CD4-positive, alpha-beta T cell treated with Interleukin-4 for 4 hours (primary cell): ENCODE measurements at regions not wholly inside any gene's neighbourhood (a gene's known extent, or its start where the extent isn't known, plus 50 kb on each side); places are given as distances from the start of the nearest gene placed in this dataset.
"Not testable (repeated sequence)": the region's sequence is repeated elsewhere in the genome, so short reads cannot be mapped to it uniquely, and the experiment has no call there.

ENCODE experiments used
- DNase-seq: peaks from one replicate; pipeline ENCODE4 v3.0.0-alpha.2; 2020

DNA sequence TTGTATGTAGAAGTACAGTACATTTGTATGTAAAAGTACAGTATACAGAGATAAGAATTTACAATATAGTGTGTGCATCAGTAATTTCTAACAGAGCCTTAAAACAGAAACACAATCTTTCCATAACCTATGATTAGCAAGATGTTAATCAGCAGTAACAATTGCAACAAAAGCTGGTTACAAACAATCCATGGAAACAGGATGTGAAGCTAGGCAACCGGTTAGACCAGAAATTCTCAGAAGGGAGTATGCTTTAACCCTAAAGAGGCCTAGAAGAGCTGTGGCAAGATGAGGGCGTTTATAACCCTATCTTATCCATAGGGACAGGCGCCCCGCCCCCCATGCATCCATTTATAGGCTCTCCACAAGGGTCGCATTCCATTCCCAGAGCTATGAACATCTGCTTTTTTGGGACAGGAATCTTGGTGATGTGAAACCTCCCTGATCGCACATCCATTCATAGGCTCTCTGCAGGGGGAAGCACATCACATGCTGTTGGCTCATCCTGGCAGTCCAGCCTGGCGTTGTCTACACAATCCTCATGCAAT lies 180.3 kb downstream of the PDGFRA start:
- DNase-seq: not testable (repeated sequence)

DNA sequence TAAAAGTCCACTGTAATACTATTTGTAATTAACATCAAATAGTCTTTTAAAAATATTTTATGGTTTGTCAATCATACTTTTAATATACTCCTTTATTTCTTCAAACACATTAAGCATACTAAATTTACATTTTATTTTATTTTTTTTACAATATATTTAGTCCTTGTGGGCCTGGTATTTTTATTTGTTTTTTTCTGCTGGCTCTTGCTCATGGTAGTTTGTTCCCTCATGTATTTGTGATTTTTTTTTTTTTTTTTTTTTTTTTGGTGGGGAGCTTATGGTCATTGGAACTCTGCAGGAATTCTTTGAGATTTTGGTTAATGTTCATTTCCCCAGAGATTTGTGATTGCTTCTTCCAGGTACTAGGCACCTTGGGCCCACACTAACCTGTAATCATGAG lies 185.5 kb downstream of the PDGFRA start:
- no peak for DNase-seq

DNA sequence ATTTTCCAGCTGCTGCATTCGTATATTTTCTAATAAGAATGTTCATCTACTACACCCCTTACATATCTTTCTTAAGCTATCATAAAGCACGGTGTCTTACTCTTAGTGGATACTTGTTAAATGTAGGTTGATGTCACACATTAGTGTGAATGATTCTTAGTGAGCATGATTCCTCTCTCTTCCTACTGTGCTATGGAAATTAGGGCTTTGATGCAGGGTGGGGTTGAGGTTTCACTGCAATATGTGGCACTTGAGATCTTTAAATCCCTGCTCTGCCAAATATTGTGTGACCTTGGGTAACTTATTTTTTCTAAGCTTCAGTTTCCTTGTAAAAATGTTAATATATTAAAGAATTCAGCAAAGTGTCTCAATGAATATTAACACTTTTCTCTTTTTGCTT lies 188.4 kb downstream of the PDGFRA start:
- DNase-seq: no peak

DNA sequence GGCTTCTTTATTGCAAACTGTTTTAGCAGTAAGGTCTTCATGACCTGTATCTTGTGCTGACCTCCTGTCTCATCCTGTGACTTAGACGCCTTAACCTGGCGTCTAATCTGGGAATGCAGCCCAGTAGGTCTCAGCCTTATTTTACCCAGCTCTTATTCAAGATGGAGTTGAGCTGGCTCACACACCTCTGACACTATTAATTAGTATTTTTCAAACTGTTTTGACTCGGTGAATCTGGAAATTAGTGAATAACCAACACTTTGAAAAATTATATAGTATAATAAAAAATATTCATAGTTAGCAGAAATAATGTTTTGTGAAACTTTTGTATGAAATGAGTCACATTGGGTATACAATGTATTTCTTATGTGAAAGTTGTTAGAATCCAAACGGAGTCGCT lies 189.4 kb downstream of the PDGFRA start:
- DNase-seq: no peak

DNA sequence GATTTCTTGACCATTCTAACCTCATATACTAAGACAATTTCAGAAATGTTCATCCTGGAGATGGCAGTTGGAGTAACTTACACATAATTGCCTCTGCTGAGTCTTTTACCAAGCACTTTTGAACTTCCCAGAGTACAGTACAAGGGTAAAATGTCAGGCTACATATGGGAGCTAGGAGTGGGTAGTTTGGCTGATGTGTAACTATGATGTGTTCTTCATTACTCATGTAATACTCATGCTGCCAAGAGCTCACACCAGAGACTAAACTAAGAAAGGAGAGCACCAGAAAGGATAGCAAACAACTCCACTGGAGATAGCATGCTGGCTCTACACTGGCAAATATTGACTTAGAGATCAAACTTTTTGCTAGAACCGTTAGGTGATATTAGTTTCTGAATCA lies 194.0 kb downstream of the PDGFRA start:
- DNase-seq: no peak

DNA sequence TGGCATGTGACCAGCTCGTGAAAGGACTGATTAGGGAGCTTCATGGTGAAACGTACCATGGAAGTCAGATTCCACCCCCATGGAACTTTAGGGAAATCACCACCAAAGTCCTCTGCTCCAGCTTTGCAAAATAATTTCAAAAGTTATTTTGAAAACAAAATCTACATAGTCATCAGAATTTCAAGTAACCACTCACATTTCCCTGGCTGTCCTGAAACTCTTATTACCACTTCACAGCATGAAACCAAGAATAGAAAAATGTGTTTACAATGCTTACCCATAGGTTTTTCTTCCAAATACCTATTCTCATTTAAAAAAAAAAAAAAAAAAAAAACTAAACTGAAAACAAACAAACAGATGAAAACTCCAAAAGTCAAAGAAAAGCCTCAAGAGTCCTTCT lies 198.7 kb downstream of the PDGFRA start:
- no peak for DNase-seq

DNA sequence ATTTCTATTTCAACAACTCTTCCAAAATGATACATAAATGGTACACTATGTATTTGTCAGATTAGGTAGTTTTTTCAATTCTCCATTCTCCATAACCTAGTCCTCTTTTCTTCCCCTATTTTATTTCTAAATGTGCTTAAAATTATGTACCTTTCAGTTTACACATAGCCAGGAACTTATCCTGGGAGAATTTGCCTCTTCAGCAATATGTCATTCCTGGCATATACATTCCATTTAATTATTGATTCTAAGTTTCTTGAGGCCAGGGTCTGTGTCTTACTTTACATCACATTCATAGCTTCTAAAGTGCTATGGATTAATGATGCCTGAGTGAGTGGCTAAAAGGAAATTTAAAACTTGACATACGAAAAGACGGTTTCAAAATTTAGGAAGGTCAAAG lies 199.8 kb downstream of the PDGFRA start:
- no peak for DNase-seq

DNA sequence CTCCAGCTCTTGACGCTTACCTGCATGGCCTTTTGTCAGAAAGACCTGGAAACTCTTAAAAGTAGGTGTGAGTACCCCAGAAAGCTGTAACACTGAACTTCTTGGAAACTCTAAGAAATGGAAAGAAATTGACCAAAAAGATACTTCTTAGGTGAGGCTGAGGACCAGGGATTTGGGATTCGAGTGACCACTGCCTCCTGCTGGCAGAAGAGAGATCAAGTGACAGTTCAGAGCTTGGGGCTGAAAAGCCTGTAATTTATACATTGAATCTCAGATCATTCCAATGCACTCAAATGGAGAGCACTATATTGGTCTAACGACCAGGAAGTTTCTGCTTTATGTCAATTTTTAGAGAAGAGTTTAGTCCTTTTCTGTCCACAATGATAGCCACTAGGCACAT lies 204.6 kb downstream of the PDGFRA start:
- no peak for DNase-seq

DNA sequence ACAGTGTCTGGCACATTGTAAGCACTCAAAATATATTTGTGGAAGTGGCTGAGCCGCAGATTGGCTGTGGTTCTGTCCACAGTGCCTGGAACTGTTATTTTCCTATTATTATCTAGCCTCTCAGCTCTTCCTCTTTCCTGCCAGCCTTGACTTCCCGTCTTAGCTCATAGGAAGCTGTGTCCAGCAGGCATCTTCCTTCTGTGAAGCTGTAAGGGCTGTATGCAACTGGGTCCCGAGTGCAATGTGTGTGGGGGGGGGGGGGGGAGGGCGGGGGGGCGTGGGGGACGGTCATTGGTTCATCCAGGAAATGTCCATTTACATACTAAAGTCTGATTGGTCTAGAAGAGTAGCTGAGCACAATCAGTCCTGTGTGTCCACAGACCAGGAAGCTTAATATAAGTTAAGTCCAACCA lies 210.7 kb downstream of the PDGFRA start:
- DNase-seq: peak; percentile 2

DNA sequence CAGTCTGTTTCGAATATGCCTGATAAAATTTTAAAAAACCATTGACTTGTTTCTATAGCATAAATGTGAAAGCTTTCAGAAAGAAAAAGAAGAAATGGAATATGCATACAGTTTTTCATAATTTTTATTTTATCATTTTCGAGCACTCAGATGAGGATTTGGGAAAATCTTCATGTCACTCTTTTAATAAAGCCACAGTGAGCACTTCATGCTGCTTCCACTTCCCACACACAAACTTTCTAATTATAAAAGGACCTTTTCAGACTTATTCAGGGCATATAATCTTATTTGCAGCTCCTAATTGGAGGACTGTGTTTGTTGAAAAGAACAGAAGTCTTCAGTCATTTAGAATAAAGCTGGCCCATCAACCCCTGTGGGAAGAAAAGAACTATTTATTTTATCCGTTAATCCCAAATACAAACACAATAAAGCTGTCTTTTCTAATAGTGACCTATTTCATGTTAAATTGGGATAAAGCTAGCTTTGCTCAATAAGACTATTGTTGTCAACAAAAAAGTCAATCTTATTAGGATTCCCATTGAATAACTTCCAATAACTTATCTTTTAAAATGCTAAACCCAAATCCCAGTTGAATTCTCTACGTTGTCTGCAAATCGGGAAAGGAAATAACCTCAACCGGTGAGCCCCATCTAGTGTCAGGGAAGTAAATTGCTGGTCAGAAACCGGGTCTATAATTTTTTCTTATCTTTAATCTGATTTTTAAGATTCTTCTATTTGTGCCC lies 211.5 kb downstream of the PDGFRA start:
- no peak for DNase-seq

DNA sequence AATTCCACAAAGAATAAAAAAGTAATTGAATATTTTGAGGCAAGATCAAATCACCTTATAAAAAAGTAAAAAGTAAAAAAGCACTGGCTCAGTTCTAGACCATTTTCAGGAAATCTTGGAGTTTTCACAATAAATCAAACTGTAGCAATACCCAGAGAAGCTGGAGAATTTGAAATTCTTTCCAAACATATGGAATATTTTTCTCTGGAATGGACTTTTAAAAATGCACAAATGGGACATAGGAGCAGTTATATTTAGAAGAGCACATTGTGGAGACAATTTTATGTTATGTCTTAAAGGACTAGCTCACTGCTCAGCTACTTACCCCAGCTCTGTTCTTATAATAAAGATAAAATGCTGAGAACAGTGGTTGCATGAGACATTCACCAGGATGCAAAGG lies 211.9 kb upstream of the KIT start:
- no peak for DNase-seq

DNA sequence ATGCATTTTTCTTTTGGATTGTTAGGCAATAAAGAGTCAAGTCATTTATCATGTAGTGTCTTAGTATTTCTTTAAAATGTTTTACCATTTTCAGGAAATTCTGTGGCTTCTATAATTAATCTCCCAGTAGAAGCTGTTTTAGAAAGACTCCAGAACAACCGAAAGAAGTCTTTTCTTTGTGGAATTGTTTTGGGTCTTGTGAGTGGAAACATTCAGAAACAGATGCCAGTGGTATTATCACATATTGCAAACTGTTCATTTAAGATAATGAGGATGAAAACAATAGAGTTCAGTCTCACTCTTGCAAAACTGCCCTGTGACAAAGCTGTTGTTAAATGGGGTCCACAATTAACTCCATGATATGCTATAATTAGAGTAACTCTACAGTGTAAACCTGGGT lies 211.2 kb upstream of the KIT start:
- no peak for DNase-seq

DNA sequence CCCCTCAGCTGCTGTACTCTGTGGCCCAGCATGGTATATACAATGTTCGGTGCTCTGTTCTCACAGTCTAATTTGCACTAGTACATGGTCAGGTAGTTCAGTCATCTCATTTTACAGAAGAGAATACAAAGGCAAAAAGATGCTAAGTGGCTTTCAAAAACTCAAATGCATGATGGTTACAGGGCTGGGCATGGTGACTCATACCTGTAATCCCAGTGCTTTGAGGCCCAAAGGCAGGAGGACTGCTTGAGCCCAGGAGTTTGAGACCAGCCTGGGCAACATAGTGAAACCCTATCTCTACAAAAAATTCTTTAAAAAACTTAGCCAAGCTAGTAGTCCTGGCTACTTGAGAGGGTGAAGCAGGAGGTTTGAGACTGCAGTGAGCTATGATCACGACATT lies 210.5 kb upstream of the KIT start:
- no peak for DNase-seq

DNA sequence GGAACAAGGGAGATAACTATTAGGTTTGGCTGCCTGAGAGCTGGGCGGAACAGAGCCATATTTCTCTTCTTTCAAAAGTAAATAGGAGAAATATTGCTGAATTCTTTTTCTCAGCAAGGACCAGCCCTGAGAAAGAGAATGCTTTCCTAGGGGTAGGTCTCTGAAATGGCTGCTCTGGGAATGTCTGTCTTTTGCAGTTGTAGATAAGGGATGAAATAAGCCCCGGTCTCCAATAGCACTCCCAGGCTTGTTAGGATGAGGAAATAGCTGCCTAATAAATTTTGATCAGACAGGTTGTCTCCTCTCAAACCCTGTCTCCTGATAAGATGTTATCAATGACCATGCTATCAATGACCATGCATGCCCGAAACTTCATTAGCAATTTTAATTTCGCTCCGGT lies 207.8 kb upstream of the KIT start:
- no peak for DNase-seq

DNA sequence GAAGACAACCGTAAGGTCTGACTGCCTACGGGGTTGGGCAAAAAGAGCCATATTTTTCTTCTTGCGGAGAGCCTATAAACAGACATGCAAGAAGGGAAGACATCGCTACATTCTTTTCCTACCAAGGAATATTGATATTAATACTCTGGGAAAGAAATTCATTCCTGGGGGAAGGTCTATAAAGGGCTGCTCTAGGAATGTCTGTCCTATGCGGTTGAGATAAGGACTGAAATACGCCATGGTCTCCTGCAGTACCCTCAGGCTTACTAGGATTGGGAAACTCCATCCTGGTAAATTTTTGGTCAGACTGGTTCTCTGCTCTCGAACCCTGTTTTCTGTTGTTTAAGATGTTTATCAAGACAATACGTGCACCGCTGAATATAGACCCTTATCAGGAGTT lies 190.8 kb upstream of the KIT start:
- DNase-seq: not testable (repeated sequence)

DNA sequence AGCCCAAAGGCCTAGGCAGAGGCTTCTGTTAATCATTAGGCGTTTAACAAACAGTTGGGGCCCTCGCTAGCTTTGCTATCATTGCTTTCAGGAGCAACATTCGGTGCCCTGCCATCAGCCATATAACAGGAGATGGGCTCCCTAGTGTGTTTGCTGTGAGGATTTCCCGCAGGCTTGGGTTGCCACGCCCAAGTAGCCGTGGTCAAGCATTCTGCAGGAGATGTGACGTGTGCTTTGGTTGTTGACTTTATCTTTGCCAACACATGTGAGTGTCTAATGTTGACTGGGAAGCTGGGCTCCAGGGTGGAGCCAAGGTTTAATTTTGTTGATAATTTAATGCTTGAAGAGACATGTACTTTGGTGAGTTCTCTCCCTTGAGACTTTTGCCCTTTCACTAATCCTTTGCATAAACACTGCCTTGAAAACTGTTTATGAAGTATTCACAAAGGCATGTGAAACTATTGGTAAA lies 184.6 kb upstream of the KIT start:
- DNase-seq: no peak

DNA sequence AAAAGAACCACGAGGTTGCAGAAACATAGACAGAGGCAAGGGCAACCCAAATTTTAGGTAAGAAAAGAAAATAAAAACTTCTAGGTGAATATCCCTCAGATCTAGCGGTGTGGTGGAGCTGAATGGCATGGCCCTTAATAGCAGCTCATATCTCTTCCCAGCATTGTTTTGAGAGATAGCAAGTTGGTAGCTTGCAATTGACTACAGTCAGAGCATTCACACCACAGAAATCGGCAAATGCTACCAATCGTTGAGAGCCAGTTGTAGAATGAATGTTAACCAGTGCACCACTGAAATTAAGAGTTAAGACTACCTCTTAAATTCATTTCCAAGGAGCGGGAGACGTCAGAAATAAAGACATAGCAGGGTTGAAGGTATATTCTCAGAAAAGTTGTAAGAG lies 184.0 kb upstream of the KIT start:
- DNase-seq: no peak

DNA sequence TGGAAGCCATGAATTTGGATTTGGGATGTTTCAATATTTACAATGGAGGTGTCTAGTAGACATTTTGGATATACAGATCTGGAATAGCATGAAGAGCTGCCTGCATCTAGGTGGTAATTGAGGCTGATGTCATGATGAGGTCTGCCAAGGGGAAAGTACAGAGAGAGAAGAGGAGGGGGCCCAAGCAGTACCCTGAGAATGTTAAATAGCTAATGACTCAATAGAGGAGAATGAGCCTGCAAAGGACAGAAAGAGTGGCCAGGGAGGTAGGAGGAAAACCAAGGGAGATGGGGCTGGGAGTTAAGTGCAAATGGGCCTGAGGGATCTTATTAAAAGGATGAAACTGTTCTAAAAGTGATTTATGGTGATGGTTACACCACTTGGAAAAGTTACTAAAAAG lies 182.2 kb upstream of the KIT start:
- DNase-seq: no peak

DNA sequence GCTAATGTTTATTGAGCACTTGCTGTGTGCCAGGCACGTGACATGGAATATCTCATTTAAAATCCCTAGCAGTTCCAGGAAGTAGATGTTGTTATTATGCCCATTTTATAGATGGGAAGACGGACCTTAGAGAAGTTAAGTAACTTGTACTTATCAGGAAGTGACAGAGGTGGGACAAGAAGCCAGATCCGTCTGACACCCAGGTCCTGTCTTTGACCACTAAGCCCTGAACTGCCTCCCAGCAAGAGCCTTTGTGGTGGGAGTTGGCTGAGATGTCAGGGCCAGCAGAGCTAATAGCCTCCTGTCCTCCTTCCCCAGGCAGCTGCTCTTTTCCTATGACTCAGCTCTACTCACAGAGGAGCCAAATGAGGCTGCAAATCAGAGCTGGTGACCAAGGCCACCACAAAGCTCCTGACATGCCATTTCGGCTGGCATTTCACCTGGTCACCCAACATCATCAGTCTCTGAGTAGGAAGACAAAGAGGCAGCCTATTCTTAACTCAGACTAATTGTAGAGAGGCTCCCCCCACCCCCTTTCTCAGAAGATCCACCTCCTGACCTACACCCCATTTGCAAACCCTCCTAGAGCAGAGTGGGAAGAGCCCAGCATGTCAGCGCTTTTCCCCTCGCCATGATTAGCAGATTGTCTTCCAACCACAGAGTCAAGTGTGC lies 175.1 kb upstream of the KIT start:
- no peak for DNase-seq

DNA sequence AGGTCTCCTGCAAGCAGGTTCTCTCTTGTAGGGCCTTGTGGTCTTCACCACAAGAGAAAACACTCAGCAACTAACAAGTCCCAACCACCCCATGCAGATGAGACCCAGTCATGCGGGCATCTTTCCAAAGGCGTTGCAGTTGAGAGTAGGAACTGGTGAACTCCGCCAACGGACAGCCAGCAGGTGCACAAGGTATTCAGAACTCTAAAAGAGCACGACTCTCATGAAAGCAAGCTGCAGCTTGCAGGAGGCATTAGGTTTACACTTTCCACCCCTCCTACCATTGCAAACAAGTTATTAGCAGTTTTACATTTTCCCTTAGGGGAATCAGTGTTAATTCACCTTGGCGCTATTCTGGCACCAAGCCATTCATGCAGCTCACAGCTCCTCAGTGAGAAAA lies 173.4 kb upstream of the KIT start:
- no peak for DNase-seq

DNA sequence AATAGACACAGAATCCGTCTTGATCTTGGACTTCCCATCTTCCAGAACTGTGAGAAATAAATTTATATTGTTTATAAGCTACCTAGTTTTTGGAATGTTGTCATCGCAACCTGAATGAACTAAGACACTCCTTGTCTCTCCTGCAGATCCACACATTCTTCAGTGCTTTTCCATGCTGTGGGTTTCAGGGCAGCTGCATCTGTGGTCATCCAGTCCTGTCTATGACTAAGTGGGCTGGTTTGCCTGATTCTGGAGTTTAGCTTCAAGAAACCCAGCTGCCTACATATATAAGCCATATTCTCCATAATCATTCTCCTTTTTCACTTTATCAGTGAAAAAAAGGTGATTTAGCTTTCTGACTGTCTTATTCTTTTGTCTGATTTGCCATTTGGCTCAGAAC lies 170.3 kb upstream of the KIT start:
- no peak for DNase-seq

DNA sequence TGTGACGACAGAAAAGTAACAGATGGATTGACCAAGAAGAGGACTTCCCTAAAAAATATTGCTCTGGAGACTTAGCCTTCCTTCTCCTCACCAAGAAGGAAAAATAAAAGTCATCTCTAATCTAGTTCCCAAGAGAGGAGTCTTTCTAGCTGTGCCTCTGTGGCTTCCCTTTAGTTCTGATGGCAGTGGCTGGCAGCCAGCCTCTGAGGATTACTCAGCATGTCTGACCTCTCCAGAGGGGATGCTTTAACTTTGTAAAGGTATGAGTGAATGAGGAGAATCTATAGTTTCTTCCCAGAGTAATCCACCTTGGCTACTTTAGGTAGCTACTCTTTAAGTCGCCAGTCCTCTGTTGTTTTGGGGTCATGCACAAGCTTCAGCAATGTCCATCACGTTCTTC lies 163.9 kb upstream of the KIT start:
- DNase-seq: no peak

DNA sequence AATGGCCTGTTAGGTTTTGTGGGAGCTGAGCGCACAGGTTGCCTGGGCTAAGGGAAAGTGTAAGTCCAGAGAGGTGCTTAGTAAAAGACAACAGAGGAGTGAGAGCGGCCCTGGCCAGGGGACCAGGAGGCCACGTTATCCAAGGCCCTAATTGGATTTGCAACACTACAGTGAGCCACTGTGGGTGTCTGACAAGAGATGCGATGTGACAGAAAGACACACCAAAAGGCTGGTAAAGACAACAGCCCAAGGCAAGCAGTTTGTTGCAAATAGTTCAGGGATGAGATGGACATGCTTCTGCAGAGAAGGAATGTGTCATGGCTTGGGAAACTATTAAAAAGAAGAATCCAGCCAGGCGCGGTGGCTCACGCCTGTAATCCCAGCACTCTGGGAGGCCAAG lies 162.7 kb upstream of the KIT start:
- DNase-seq: no peak

DNA sequence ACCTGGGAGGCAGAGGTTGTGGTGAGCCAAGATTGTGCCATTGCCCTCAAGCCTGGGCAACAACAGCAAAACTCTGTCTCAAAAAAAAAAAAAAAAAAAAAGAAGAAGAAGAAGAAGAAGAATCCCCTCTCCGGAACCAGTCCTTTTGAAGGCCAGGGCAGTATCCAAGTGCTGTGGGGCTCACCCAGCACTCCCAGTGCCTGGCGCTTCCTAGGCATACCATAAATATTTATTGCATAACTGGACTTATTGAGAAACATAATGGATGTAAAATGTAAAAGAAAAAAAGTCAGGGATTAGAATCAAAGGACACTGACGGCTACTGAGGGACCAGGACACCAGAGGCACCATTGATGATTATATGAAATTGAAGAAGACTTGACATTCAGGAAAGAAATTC lies 162.1 kb upstream of the KIT start:
- no peak for DNase-seq

DNA sequence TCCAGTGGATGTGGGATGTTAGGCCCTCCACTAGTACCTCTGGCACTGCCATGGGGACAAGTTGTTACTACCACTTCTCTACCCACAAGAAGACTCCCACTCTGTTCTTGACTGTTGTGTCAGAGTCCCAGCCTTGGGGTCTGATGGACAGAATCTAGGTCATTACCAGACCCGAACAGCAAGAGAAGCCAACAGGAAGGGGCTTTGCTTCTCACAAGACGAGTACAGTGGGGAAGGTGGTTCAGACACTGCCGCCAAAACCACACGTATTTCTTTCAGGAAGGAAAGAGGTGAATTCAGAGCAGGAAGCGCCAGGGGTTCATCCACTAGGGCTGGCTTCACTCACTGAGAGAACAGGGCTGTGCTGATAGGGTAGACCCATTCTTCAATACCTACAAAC lies 161.3 kb upstream of the KIT start:
- no peak for DNase-seq
